ENCODE measurements at regions not wholly inside any gene's neighbourhood (a gene's known extent, or its start where the extent isn't known, plus 50 kb on each side); places are given as distances from the start of the nearest gene placed in this dataset.

- TF ChIP-seq CTCF (optimal IDR thresholded peaks at IDR 0.05 in 1 of 3, IDR thresholded peaks at IDR 0.05 in 1 of 3, conservative IDR thresholded peaks at IDR 0.05 in 1 of 3; ENCODE audit: extremely low read depth in 1 of 3, insufficient read depth in 2 of 3, low read length in 3 of 3), result no peak
- TF ChIP-seq EZH2 (IDR thresholded peaks at IDR 0.05; ENCODE audit: low read length), result no peak
Measured at GRCh38 chr3:170764017-170764416, 106.0 kb downstream of the RPL22L1 start.
